Testis (tissue), 2 donors: ENCODE measurements at regions not wholly inside any gene's neighbourhood (a gene's known extent, or its start where the extent isn't known, plus 50 kb on each side); places are given as distances from the start of the nearest gene placed in this dataset.

Source experiments
- CTCF ChIP-seq, 3 experiments: fragments of 450-650 bp in 2 of 3; fragments of 200-600 bp in 1 of 3; sonication (generic) in 1 of 3; IDR thresholded peaks; one replicate each; pipeline ENCODE4 v1.5.1; 2016 to 2019; ENCODE audit warnings: antibody characterized with exemption in 3 of 3, mild to moderate bottlenecking in 2 of 3, moderate library complexity in 1 of 3
- POLR2A ChIP-seq: fragments of 450-650 bp; IDR thresholded peaks from one replicate; pipeline ENCODE4 v1.6.1; 2017; ENCODE audit warnings: antibody characterized with exemption, mild to moderate bottlenecking, moderate library complexity

GRCh38 chr5:68444833-68445232, 229.3 kb downstream of the PIK3R1 start:
- TF ChIP-seq CTCF (IDR thresholded peaks at IDR 0.05), result no peak
- TF ChIP-seq POLR2A, result no peak
